WTC11 (cell line): ENCODE measurements at regions not wholly inside any gene's neighbourhood (a gene's known extent, or its start where the extent isn't known, plus 50 kb on each side); places are given as distances from the start of the nearest gene placed in this dataset.

Experiments
- CREB1 ChIP-seq: sonication (generic); formaldehyde crosslinking; IDR thresholded peaks from 2 replicates; pipeline ENCODE4 v1.8.0; 2023; ENCODE audit warnings: mild to moderate bottlenecking, missing genetic modification reagents
- ESRRA ChIP-seq: sonication (generic); formaldehyde crosslinking; IDR thresholded peaks from 2 replicates; pipeline ENCODE4 v1.8.1; 2022; ENCODE audit warnings: mild to moderate bottlenecking, missing genetic modification reagents, borderline replicate concordance
- ETV6 ChIP-seq: sonication (generic); formaldehyde crosslinking; IDR thresholded peaks from 2 replicates; pipeline ENCODE4 v1.8.1; 2022; ENCODE audit warnings: mild to moderate bottlenecking, missing genetic modification reagents
- GABPB1 ChIP-seq: sonication (generic); formaldehyde crosslinking; IDR thresholded peaks from 2 replicates; pipeline ENCODE4 v1.8.1; 2023; ENCODE audit warnings: mild to moderate bottlenecking, missing genetic modification reagents
- GTF2I ChIP-seq: fragments of 250-450 bp; sonication (Bioruptor Pico); conservative IDR thresholded peaks from 2 replicates; pipeline ENCODE4 v1.4.0; 2021; ENCODE audit warnings: mild to moderate bottlenecking
- NFYB ChIP-seq: sonication (generic); formaldehyde crosslinking; conservative IDR thresholded peaks from 2 replicates; pipeline ENCODE4 v1.8.0; 2022; ENCODE audit warnings: low read depth, missing genetic modification reagents
- TCF7 ChIP-seq: sonication (generic); formaldehyde crosslinking; IDR thresholded peaks from 2 replicates; pipeline ENCODE4 v1.8.0; 2022; ENCODE audit warnings: mild to moderate bottlenecking, low read depth, missing genetic modification reagents, moderate library complexity
- TF ChIP-seq, protein P1 (sequence below): fragments of 200-600 bp; IDR thresholded peaks from 2 replicates; pipeline ENCODE4 v1.8.0; 2022; ENCODE audit warnings: antibody characterized with exemption
- TF ChIP-seq, protein P2 (sequence below): sonication (generic); formaldehyde crosslinking; IDR thresholded peaks from 2 replicates; pipeline ENCODE4 v1.8.1; 2022; ENCODE audit warnings: low read depth, missing genetic modification reagents, borderline replicate concordance
- TF ChIP-seq, protein P3 (sequence below): sonication (generic); formaldehyde crosslinking; IDR thresholded peaks from 2 replicates; pipeline ENCODE4 v1.8.0; 2022; ENCODE audit warnings: mild to moderate bottlenecking, missing genetic modification reagents
- TF ChIP-seq, protein P4 (sequence below): fragments of 250-450 bp; sonication (Bioruptor Pico); IDR thresholded peaks from 2 replicates; pipeline ENCODE4 v1.8.0; 2021; ENCODE audit warnings: mild to moderate bottlenecking
- TF ChIP-seq, protein P5 (sequence below): sonication (generic); formaldehyde crosslinking; IDR thresholded peaks from 2 replicates; pipeline ENCODE4 v1.8.1; 2023; ENCODE audit warnings: mild to moderate bottlenecking, missing genetic modification reagents, borderline replicate concordance
- TF ChIP-seq, protein P6 (sequence below): sonication (generic); formaldehyde crosslinking; IDR thresholded peaks from 2 replicates; pipeline ENCODE4 v1.8.1; 2023; ENCODE audit warnings: mild to moderate bottlenecking, missing genetic modification reagents, moderate library complexity

DNA sequence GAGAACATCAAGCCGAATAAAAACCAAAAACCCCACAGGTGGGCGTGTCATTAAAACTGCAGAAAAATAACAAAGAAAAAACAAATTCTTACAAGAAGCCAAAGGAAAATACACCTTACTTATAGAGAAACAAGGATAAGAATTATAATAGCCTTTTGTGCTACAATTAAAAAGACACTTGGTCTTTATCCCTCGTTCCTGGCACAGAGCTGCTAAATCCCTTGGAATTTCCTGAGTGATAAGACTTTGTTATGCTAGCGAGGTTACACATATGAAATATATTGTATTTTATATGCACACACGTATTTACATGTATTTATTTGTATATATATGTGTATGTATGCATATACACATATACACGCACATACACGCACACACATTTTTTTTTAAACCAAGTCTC is 325.3 kb upstream of the TFPI start:
- TF ChIP-seq, protein P1, sequence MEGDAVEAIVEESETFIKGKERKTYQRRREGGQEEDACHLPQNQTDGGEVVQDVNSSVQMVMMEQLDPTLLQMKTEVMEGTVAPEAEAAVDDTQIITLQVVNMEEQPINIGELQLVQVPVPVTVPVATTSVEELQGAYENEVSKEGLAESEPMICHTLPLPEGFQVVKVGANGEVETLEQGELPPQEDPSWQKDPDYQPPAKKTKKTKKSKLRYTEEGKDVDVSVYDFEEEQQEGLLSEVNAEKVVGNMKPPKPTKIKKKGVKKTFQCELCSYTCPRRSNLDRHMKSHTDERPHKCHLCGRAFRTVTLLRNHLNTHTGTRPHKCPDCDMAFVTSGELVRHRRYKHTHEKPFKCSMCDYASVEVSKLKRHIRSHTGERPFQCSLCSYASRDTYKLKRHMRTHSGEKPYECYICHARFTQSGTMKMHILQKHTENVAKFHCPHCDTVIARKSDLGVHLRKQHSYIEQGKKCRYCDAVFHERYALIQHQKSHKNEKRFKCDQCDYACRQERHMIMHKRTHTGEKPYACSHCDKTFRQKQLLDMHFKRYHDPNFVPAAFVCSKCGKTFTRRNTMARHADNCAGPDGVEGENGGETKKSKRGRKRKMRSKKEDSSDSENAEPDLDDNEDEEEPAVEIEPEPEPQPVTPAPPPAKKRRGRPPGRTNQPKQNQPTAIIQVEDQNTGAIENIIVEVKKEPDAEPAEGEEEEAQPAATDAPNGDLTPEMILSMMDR: no peak
- TF ChIP-seq TCF7 (CRISPR knock-in tag) (no peak), GTF2I (CRISPR knock-in tag) (no peak), ESRRA (CRISPR knock-in tag) (no peak), GABPB1 (CRISPR knock-in tag) (no peak), NFYB (CRISPR knock-in tag) (no peak), ETV6 (no peak), CREB1 (no peak)
- TF ChIP-seq, protein P2, sequence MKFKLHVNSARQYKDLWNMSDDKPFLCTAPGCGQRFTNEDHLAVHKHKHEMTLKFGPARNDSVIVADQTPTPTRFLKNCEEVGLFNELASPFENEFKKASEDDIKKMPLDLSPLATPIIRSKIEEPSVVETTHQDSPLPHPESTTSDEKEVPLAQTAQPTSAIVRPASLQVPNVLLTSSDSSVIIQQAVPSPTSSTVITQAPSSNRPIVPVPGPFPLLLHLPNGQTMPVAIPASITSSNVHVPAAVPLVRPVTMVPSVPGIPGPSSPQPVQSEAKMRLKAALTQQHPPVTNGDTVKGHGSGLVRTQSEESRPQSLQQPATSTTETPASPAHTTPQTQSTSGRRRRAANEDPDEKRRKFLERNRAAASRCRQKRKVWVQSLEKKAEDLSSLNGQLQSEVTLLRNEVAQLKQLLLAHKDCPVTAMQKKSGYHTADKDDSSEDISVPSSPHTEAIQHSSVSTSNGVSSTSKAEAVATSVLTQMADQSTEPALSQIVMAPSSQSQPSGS (CRISPR knock-in tag): no peak
- TF ChIP-seq, protein P3, sequence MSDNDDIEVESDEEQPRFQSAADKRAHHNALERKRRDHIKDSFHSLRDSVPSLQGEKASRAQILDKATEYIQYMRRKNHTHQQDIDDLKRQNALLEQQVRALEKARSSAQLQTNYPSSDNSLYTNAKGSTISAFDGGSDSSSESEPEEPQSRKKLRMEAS (CRISPR knock-in tag): no peak
- TF ChIP-seq, protein P4, sequence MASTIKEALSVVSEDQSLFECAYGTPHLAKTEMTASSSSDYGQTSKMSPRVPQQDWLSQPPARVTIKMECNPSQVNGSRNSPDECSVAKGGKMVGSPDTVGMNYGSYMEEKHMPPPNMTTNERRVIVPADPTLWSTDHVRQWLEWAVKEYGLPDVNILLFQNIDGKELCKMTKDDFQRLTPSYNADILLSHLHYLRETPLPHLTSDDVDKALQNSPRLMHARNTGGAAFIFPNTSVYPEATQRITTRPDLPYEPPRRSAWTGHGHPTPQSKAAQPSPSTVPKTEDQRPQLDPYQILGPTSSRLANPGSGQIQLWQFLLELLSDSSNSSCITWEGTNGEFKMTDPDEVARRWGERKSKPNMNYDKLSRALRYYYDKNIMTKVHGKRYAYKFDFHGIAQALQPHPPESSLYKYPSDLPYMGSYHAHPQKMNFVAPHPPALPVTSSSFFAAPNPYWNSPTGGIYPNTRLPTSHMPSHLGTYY (CRISPR knock-in tag): no peak
- TF ChIP-seq, protein P5, sequence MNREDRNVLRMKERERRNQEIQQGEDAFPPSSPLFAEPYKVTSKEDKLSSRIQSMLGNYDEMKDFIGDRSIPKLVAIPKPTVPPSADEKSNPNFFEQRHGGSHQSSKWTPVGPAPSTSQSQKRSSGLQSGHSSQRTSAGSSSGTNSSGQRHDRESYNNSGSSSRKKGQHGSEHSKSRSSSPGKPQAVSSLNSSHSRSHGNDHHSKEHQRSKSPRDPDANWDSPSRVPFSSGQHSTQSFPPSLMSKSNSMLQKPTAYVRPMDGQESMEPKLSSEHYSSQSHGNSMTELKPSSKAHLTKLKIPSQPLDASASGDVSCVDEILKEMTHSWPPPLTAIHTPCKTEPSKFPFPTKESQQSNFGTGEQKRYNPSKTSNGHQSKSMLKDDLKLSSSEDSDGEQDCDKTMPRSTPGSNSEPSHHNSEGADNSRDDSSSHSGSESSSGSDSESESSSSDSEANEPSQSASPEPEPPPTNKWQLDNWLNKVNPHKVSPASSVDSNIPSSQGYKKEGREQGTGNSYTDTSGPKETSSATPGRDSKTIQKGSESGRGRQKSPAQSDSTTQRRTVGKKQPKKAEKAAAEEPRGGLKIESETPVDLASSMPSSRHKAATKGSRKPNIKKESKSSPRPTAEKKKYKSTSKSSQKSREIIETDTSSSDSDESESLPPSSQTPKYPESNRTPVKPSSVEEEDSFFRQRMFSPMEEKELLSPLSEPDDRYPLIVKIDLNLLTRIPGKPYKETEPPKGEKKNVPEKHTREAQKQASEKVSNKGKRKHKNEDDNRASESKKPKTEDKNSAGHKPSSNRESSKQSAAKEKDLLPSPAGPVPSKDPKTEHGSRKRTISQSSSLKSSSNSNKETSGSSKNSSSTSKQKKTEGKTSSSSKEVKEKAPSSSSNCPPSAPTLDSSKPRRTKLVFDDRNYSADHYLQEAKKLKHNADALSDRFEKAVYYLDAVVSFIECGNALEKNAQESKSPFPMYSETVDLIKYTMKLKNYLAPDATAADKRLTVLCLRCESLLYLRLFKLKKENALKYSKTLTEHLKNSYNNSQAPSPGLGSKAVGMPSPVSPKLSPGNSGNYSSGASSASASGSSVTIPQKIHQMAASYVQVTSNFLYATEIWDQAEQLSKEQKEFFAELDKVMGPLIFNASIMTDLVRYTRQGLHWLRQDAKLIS (CRISPR knock-in tag): no peak
- TF ChIP-seq, protein P6, sequence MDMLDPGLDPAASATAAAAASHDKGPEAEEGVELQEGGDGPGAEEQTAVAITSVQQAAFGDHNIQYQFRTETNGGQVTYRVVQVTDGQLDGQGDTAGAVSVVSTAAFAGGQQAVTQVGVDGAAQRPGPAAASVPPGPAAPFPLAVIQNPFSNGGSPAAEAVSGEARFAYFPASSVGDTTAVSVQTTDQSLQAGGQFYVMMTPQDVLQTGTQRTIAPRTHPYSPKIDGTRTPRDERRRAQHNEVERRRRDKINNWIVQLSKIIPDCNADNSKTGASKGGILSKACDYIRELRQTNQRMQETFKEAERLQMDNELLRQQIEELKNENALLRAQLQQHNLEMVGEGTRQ (CRISPR knock-in tag): no peak
